ENCODE measurements at regions not wholly inside any gene's neighbourhood (a gene's known extent, or its start where the extent isn't known, plus 50 kb on each side); places are given as distances from the start of the nearest gene placed in this dataset.
"Not testable (repeated sequence)": the region's sequence is repeated elsewhere in the genome, so short reads cannot be mapped to it uniquely, and the experiment has no call there.

DNA sequence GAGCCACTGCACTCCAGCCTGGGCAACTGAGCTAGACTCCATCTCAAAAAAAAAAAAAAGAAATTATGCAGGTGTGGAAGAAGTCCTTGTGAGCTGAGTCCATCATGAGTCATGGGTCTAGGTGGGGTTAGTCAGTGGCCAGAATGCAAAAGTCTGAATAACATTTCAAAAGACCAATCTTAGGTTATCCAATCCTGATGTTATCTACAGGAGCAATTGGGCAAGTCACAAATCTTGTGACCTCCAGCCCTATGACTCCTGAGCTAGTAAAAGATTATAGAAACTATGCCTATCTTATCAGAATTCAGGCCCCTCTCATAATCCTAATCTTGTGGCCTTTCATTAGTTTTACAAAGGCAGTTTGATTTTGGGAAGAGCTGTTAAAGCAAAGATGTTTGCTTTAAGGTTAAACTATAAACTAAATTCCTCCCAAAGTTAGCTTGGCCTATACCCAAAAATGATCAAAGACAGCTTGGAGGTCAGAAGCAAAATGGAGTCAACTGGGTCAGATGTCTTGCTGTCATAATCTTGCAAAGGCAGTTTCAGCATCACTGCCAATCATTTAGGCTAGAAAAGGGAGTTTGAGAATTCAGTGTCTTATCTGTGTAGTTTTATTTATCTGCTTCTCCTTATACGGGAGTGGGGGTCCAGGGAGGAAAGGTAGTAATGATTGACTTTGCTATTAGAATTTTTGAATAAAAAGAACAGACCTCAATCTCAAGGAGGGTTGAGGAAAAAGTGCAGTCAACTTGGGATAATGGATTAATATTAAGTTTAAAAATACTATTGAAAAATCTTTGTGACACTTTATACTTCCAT lies 71.2 kb upstream of the TRIM24 start:
- Mint-ChIP-seq H3K9me3 (no peaks in the 10 kb centered on the region), H3K36me3 (ENCODE audit: low read depth) (no peaks in the 10 kb centered on the region), H3K27me3 (no peaks in the 10 kb centered on the region), H3K27ac (no peak overlapping the region), H3K4me3 (no peak overlapping the region), H3K4me1 (no peaks in the 10 kb centered on the region)
- ChIA-PET CTCF (no interaction called here), POLR2A (no interaction called here)
- no peak for DNase-seq

GRCh38 chr7:138395763-138396162 lies 64.3 kb upstream of the TRIM24 start:
- ChIA-PET POLR2A (no interaction called here), CTCF (no interaction called here)
- DNase-seq = no peak
- Mint-ChIP-seq H3K4me3 (no peak overlapping the region), H3K4me1 (no peaks in the 10 kb centered on the region), H3K27ac (no peak overlapping the region), H3K27me3 (no peaks in the 10 kb centered on the region), H3K36me3 (ENCODE audit: low read depth) (no peaks in the 10 kb centered on the region), H3K9me3 (no peaks in the 10 kb centered on the region)

- H3K27me3 Mint-ChIP-seq = no peaks in the 10 kb centered on the region
- POLR2A ChIA-PET = no interaction called here
- CTCF ChIA-PET = interaction anchor here (0.6 kb wide), 1 partner anchor 380 kb away, joined by 3 read pairs; no protein-coding TSS in a partner anchor
- H3K4me3 Mint-ChIP-seq = no peak overlapping the region
- DNase-seq = no peak
- H3K9me3 Mint-ChIP-seq = no peaks in the 10 kb centered on the region
- H3K4me1 Mint-ChIP-seq = no peaks in the 10 kb centered on the region
- no peaks in the 10 kb centered on the region for H3K36me3 Mint-ChIP-seq (ENCODE audit: low read depth)
- H3K27ac Mint-ChIP-seq = no peak overlapping the region
Observed at GRCh38 chr7:138396251-138397070, 63.6 kb upstream of the TRIM24 start.

- H3K36me3 Mint-ChIP-seq (ENCODE audit: low read depth); H3K4me3 Mint-ChIP-seq; H3K4me1 Mint-ChIP-seq; DNase-seq; POLR2A ChIA-PET; H3K27ac Mint-ChIP-seq; H3K27me3 Mint-ChIP-seq; H3K9me3 Mint-ChIP-seq: not testable (repeated sequence)
- CTCF ChIA-PET = interaction anchor here (0.6 kb wide), 1 partner anchor 380 kb away, joined by 3 read pairs; no protein-coding TSS in a partner anchor
Observed at GRCh38 chr7:138397071-138397433, 63.0 kb upstream of the TRIM24 start.

DNA sequence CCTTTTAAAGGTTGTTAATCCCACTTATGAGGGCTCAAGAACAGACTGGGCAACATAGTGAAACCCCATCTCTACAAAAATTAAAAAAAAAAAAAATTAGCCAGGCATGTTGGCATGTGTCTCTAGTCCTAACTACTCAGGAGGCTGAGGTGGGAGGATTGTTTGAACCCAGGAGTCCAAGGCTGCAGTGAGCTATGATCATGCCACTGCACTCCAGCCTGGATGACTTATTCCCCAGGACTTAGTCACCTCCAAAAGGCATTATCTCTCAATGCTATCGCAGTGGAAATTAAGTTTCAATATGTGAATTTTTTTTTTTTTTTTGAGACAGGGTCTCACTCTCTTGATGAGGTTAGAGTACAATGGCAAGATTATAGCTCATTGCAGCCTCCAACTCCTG lies 61.2 kb upstream of the TRIM24 start:
- no peak for DNase-seq
- ChIA-PET CTCF (interaction anchor here (0.7 kb wide), 1 partner anchor 1446 kb away, joined by 4 read pairs; no protein-coding TSS in a partner anchor), POLR2A (no interaction called here)
- Mint-ChIP-seq H3K27me3 (no peaks in the 10 kb centered on the region), H3K4me3 (no peak overlapping the region), H3K36me3 (ENCODE audit: low read depth) (no peaks in the 10 kb centered on the region), H3K9me3 (no peaks in the 10 kb centered on the region), H3K27ac (no peak overlapping the region), H3K4me1 (no peaks in the 10 kb centered on the region)

GRCh38 chr7:138400400-138400886 lies 59.6 kb upstream of the TRIM24 start:
- H3K4me1 Mint-ChIP-seq = no peaks in the 10 kb centered on the region
- DNase-seq = no peak
- H3K27ac Mint-ChIP-seq = no peak overlapping the region
- no peaks in the 10 kb centered on the region for H3K27me3 Mint-ChIP-seq
- H3K9me3 Mint-ChIP-seq = no peaks in the 10 kb centered on the region
- POLR2A ChIA-PET = no interaction called here
- CTCF ChIA-PET = no interaction called here
- H3K36me3 Mint-ChIP-seq (ENCODE audit: low read depth) = no peaks in the 10 kb centered on the region
- no peak overlapping the region for H3K4me3 Mint-ChIP-seq

DNA sequence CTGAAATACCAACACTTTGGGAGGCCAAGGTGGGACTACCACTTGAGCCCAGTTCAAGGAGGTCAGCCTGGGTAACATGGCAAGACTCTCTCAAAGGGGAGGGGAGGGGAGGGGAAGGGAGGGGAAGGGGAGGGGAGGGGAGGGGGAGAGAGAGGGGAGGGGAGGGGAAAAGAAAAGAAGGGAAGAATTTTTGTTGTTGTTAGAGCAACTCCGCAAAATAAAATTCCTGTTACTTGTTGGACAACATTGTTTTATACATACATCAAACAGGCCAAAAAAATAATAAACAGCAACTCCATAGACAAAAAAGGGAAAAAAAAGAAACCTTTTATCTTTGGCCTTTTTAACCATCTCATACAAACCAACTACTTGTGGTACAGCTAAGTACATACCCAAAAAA lies 57.3 kb upstream of the TRIM24 start:
- ChIA-PET POLR2A (no interaction called here), CTCF (no interaction called here)
- no peaks in the 10 kb centered on the region for H3K4me1 Mint-ChIP-seq
- no peaks in the 10 kb centered on the region for H3K27me3 Mint-ChIP-seq
- no peak overlapping the region for H3K27ac Mint-ChIP-seq
- H3K4me3 Mint-ChIP-seq = no peak overlapping the region
- no peak for DNase-seq
- H3K9me3 Mint-ChIP-seq = no peaks in the 10 kb centered on the region
- H3K36me3 Mint-ChIP-seq (ENCODE audit: low read depth) = no peaks in the 10 kb centered on the region

DNA sequence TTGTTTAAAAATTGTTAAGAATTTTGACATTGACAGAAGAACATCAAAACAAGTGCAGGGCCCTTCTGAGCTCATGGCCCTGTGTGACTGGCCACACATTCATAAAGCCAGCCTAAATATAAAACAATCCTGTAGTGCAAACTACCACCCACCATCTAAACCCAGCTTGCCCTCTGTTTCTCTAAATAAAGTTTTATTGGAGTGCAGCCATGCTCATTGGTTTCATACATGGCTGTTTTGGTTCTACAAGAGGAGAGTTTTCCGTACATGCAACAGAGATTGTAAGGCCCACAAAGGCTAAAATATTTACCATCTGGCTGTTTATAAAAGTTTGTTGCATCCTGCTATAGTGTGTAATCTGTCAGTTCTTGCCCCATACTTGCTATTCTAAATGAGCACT lies 54.6 kb upstream of the TRIM24 start:
- Mint-ChIP-seq H3K4me3 (no peak overlapping the region), H3K27me3 (no peaks in the 10 kb centered on the region), H3K27ac (no peak overlapping the region), H3K4me1 (no peaks in the 10 kb centered on the region), H3K9me3 (no peaks in the 10 kb centered on the region), H3K36me3 (ENCODE audit: low read depth) (no peaks in the 10 kb centered on the region)
- CTCF ChIA-PET = interaction anchor here (0.7 kb wide), 1 partner anchor 319 kb away, joined by 3 read pairs; no protein-coding TSS in a partner anchor
- no peak for DNase-seq
- POLR2A ChIA-PET = no interaction called here

DNA sequence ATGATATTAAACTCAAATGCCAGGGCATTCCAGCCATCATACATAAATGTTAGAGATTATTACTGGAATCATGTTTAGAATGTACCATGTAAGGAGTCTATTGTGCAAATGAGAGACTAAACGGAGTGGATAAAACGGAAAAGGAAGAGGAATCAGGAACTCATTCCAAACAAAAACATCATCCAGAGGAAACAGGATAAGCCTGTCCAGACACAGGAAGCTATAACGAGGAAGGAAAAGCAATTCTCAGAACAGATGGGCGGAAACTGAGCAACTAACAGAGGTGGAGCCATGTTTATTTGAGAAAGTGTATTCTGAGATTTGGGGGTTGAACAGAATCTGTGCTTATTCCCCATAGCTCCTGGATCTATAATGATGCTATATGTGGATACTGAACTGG lies 52.3 kb upstream of the TRIM24 start:
- Mint-ChIP-seq H3K27me3 (no peaks in the 10 kb centered on the region), H3K4me3 (no peak overlapping the region), H3K36me3 (ENCODE audit: low read depth) (no peaks in the 10 kb centered on the region), H3K27ac (no peak overlapping the region), H3K9me3 (no peaks in the 10 kb centered on the region), H3K4me1 (no peaks in the 10 kb centered on the region)
- CTCF ChIA-PET = no interaction called here
- DNase-seq = no peak
- POLR2A ChIA-PET = no interaction called here

Data from activated CD4-positive, alpha-beta memory T cell treated with anti-CD3 and anti-CD28 coated beads, Interleukin-2, amount 10 ng/mL, durations not matched to agents 7 days and 5 days (primary cell).